HG02678 (cell line): ENCODE measurements at regions not wholly inside any gene's neighbourhood (a gene's known extent, or its start where the extent isn't known, plus 50 kb on each side); places are given as distances from the start of the nearest gene placed in this dataset.

Experiments used
- ATAC-seq: cut with Tn5 transposase; IDR thresholded peaks from one replicate; pipeline ENCODE4 v1.9.1; 2021; ENCODE audit warnings: mild to moderate bottlenecking, moderate library complexity; ENCODE audit not compliant: unreplicated experiment

DNA sequence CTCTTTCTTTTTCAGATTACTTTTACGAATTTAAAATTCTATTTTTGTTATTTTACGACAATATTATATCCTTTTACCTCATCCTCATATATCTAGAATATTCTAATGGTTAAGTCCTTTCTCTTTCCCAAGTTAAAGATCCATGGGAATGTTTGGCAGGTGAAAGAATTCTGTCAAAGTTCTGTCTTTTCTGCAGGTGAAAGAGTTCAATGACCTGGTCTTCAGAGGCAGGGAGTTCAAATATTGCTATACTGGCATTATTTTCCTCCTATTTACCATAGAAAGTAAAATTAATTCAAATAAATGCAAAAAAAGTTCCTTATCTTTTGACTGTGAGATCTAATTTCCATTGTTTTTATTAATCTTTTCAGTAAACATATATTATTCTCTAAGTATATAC lies 194.3 kb downstream of the ARL4A start:
- ATAC-seq = no peak

DNA sequence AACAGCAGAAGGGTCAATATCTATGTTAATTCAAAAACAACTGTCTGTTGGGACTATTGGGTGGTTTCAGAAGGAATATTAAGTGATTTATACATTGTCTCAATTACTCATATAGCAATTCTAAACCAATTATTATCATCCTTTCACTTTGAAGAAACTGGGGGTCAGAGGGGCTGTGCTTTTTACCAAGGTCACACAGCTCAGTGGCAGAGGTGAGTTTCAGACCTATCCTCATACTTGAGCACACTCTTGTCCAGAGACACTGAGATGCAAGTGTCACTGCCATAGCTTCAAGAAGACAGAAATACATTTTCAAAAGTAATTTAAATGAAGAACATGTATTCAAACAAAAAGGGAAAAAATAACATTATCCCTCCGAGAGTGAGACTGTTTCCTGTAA lies 195.3 kb downstream of the ARL4A start:
- ATAC-seq = no peak

DNA sequence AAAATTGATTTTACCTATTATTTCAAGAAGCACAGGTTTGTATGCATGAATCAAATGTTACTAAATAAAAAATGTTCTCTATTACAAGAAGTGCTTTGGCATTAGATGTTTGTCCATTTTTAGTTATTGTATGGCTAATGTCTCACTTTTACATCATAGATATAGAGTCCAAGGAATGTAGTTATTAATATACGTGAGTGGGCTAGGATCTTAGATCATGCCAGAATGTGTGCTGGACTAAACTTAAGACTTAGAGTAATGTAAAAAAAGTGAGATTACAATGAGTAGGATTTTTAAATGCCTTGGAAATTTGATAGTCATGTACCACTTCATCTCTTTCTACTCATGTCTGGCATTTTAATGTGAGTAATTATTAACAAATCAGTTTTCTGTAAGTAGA lies 196.6 kb downstream of the ARL4A start:
- no peak for ATAC-seq

- no peak for ATAC-seq
These were observed 197.5 kb downstream of the ARL4A start for GRCh38 chr7:12884856-12885440.

GRCh38 chr7:12888717-12889116 lies 201.3 kb downstream of the ARL4A start:
- ATAC-seq = no peak

DNA sequence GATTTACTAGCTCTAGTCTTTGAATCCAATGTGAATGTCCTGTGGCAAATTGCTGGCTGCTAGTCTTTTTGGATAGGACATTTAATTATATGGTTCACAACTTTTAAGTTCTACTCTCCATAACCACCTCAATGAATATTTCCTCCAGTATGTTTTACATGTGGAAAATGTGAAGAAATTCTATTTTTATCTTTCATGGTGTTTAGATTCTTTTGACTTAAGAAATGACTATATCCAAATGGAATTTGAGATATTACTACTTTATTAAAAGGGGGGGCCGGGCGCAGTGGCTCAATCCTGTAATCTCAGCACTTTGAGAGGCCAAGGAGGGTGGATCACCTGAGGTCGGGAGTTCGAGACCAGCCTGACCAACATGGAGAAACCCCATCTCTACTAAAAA lies 202.0 kb downstream of the ARL4A start:
- no peak for ATAC-seq

DNA sequence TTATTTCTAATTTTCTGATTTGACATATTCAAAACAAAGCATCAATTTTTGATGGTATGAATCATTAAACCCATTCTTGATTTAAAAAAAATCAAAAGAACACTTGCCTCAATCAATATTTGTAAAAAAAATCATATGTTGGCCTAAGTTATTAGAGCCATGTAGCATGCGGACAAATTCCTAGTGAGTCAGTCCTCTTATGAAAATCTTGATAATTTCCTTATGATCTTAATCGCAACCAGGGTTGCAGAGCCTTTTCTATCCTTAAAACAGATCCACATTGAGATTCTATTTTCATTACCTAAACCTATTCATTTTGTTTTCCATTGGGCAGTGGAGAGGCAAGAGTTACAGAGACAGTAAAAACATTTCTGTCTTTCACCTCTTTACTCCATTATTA lies 203.2 kb downstream of the ARL4A start:
- no peak for ATAC-seq

DNA sequence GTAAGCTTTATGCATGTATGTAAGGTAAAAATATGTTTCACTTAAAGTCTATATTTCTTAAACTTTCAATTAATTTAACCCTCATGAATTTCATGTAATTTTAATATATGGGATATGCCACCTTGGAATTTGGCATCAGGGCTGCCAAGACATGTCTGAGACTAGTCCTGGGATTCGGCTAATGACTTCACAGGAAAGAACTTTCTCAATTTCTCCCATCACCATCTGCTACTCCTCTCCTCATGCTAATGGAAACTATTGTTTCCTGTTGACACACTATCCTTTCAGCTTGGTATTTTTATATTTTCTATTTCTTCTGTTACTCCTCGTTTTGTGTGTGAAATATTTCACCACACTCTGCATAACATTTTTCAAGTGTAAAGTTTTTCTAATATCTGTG lies 205.9 kb downstream of the ARL4A start:
- ATAC-seq = no peak

DNA sequence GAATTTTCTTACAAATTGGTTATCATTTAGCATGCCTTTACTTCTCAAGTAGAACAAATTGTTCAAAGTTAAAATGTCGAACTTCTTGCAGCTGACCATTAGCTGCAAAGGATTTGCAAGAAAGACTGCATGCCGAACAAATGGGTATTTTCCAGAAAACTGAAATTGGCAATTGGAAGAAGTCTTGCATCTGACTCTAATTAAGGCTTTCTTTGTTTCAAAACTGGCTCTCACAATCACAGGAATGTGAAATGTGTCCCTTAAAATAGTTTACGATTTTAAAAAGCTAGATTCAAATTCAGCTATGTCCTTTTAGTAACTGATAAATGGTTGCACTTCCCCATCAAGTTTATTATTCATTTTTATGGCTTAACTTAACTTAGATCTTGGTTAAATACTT lies 207.9 kb downstream of the ARL4A start:
- ATAC-seq = no peak

DNA sequence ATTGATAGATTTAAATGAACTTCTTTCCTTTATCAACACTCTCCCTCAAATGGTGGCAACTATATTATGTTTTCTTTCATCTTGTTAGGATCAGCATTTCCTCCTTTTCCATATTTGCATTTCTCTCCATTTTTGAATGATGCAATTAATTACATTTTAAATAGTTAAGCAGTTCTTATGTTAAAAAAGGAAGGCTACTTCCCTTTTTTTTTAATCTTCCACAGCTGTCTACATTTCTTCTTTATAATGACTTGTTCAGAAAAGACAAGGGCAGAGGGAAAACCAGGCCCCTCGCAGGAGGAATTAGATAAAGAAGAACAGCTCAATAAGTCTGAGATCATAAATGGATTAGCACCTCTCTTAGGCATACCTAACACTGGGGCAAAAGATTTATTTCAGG lies 208.9 kb downstream of the ARL4A start:
- ATAC-seq = no peak

DNA sequence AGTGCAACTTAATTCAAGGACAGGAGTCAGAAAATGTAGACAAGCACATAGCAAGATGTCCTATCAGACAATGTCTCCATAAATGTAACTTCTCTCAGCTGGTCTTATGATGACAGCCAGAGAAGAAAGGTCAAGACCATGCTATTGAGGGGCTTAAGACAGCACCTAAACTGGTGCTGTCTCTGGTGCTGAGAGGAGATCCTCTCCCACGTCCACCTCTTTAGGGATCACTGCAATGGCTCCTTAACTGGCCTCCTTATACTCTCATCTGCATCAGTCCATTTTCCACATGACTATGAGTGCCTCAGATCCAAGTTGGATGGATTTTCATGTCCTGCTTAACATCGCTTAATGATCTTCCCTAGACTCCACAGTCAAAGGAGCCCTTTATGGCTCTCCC lies 210.6 kb downstream of the ARL4A start:
- ATAC-seq = no peak

DNA sequence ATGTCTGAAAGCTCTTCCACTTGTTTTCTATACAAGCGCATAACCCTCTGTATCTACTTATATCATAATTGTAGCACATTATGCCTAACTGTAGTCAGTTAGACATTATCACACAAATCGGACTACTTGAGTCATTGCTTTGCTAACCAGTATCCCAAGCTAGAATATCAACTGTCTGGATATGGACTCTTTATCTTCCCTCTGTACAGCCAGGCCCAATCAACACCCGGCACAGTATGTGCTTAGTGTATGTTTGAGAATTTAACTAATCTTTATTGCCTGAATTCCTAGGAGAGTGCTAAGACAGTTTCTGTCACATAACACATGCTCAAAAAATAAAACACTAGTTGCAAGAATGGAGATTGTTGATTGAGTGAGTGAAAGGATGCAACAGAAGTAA lies 211.2 kb downstream of the ARL4A start:
- ATAC-seq = no peak

DNA sequence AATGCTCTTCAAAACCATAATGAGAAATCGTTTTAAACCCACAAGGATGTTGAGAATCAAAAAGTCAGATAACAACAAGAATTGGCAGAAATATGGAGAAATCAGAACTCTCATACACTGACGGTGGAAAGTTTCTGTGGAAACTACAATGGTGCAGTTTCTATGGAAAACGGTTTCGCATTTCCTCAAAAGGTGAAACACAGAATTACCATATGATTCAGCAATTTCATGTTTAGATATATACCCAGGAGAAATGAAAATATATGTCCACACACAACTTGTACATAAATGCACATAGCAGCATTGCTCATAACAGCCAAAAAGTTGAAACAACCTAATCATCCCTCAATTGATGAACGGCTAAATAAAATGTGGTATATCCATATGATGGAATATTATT lies 218.2 kb downstream of the ARL4A start:
- no peak for ATAC-seq

DNA sequence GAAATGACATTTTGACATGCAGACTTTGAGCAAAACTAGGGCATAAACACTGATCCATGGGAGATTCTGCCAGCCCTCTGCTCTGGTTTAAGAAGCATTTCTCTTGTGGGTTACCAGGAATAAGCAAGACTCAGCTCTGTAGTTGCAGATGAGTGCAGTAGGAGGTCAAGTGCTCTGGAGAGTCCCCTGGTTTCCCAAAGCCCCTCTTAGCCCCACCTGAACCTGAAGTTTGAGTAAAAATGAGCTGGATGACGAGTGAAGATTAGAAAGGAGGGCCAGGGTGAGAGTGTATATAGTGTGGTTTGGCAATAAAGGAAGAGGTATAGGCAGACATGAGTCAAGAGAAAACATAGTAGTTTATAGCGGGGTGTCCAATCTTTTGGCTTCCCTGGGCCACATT lies 220.3 kb downstream of the ARL4A start:
- no peak for ATAC-seq

GRCh38 chr7:12909483-12909882 lies 222.1 kb downstream of the ARL4A start:
- no peak for ATAC-seq

DNA sequence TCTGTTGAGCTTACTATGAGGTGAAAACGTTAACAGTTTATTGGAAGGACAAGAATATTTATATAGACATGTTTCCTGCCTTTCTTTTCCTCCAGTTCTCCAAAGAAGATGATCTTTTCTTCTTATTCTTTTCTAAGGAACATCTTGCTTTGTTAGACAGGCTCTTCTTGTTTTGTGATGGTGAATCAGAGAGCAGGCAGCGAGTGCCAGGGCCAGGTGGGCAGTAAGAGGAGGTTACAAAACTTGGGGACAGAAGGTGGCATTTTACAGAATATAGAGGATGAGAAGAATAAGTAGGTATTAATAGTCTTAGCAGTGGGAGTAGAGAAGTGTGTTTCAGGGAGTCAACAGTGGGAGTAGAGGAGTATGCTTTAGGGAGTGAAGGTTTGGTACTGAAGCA lies 223.6 kb downstream of the ARL4A start:
- no peak for ATAC-seq

GRCh38 chr7:12913002-12913401 lies 225.6 kb downstream of the ARL4A start:
- ATAC-seq = no peak

DNA sequence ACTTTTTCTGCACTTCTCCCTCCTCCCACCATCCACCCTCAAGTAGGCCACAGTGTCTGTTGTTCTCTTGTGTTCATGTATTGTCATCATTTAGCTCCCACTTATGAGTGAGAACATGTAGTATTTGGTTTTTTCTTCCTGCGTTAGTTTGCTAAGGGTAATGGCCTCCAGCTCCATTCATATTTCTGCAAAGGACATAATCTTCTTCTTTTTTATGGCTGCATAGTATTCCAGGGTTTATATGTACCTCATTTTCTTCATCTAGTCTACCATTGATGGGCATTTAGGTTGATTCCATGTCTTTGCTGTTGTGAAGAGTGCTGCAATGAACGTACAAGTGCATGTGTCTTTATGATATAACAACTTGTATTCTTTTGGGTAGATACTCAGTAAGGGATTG lies 230.4 kb downstream of the ARL4A start:
- no peak for ATAC-seq

DNA sequence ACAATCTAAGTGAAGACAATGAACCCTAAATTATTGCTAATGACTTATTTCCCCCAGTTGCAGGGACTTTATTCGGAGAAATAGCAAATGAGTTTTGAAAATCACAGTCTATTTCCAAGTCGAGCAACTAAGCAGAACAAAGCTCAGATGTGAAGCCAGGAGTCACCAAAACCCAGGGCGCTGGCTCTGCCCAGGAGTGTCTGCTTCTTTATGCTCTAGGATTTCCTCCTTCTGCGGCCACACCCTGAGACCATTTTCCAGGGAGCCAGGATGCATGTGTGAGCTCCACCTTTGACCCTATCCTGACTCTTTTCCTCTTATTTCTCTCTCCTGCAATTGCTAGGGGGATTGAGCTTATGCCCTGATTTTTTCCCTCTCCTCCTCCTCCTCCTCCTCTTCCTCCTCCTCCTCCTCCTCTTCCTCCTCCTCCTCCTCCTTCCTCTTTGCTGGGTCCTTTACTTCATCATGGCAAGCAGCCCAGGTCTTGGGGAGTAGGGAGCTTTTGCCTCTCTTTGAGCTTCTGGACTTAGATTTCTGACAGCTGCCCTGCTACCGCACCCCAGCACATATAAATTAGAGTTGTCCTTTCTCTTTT lies 234.4 kb downstream of the ARL4A start:
- no peak for ATAC-seq

GRCh38 chr7:12923971-12924370 lies 236.5 kb downstream of the ARL4A start:
- no peak for ATAC-seq

DNA sequence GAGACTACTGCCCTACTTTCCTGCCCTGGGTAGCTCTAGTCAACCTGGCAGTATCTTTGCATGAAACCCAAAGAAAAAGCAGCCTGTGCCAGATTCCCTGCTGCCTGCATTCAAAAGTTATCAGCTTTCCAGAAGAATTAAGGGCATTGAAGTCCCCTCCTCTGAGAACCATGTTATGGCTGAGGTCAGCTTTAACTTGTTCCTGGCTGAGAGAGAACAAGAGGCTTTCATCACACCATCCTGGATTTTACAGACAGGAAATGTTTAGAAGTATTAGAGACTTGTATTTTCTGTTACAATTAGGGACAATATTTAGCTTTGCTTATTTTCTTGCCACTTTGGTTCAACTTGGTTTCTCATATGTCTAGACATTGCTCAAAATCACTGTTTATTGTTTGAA lies 238.8 kb downstream of the ARL4A start:
- no peak for ATAC-seq

DNA sequence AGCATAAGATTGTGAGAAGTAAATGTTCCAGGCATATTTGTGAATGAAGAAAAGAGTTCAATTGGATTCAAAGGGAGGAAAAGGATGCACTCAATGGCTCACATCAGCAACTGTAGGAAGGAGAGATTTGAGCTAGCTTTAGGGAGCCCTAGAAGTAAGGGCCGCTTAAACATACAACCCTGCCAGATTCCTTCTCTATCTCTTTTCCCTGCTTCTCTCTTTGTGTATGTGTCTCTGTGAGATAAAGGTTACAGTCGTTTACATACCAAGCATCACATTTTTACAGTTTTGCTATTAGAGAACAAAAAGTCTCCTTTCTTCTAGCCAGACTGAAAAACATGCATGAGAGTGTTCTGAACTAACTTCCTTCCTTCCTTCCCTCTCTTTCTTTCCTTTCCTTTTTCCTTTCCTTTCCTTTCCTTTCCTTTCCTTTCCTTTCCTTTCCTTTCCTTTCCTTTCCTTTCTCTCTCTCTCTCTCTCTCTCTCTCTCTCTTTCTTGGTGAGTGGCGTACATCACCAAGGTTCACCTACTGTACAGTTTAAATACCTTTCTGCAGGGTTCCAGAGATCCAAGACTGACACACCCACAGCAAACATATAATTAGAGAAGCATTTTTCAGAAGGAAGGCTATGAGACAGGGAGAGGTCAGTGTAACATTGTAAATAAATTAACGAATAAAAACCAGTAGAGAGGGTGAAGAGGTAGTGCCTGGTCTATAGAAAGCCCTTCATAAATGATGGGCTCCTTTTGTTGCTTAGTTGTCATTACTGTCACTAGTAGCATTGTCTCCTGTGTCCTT lies 240.4 kb downstream of the ARL4A start:
- no peak for ATAC-seq
